HCT116 (cell line): ENCODE measurements at regions not wholly inside any gene's neighbourhood (a gene's known extent, or its start where the extent isn't known, plus 50 kb on each side); places are given as distances from the start of the nearest gene placed in this dataset.

Experiments used
- ATAC-seq: fragments of 200-7000 bp; cut with Tn5 transposase; 2 replicates; pipeline ENCODE4 v1.9.1; 2020; ENCODE audit warnings: mild to moderate bottlenecking, moderate library complexity
- BruUV-seq: library from RNA; stranded (reverse); fragments of 400-500 nt; replicated peaks from 2 replicates; lab custom pipeline; 2021; lab: Mats Ljungman, UMichigan
- CTCF ChIA-PET: fragments of 300-600 bp; sonication (Branson Sonifier 250); formaldehyde crosslinking; loops from one replicate; lab custom pipeline; 2021; ENCODE audit warnings: antibody characterized with exemption; lab: Charles Lee
- POLR2A ChIA-PET: fragments of 300-600, 350-600 bp; sonication (Branson Sonifier 250); formaldehyde crosslinking; loops from one replicate; lab custom pipeline; 2021; ENCODE audit warnings: antibody characterized with exemption; lab: Charles Lee
- RAD21 ChIA-PET, 2 experiments: fragments of 300-600 bp; sonication (Branson Sonifier 250); formaldehyde crosslinking; loops; one replicate each; lab custom pipeline; 2023; ENCODE audit warnings: low total read pairs in 2 of 2; ENCODE audit not compliant: uncharacterized antibody in 2 of 2, unreplicated experiment in 2 of 2, low non-redundant PET in 1 of 2; lab: Charles Lee
- DNase-seq: peaks from one replicate; pipeline ENCODE4 v3.0.0-alpha.2; 2010; ENCODE audit warnings: low read depth, low spot score
- H2AFZ ChIP-seq: fragments of 200-600 bp; shearing (Covaris generic), sonication (generic); 2 replicates; pipeline ENCODE4 v1.6.1; 2017; ENCODE audit warnings: low read depth, mixed run types, mixed read lengths, antibody characterized with exemption, low read length; ENCODE audit not compliant: poor library complexity, severe bottlenecking
- H3K27ac ChIP-seq: 2 replicates; pipeline ENCODE4 v1.5.1; 2012; ENCODE audit warnings: low read depth, low read length
- H3K27me3 ChIP-seq: fragments of 200-600 bp; sonication (generic); 2 replicates; pipeline ENCODE4 v1.6.1; 2016; ENCODE audit warnings: mixed run types, low read length, mixed read lengths; ENCODE audit not compliant: insufficient read depth
- H3K36me3 ChIP-seq, 2 experiments: fragments of 200-500 bp in 1 of 2; fragments of 200-600 bp in 1 of 2; sonication (Bioruptor generic) in 1 of 2; sonication (generic) in 1 of 2; 2 replicates each; pipeline versions ENCODE4 v1.5.1 to v1.6.1; 2014 to 2016; ENCODE audit warnings: low read length in 2 of 2, inconsistent platforms in 1 of 2, mixed read lengths in 1 of 2, mixed run types in 1 of 2; ENCODE audit not compliant: insufficient read depth in 2 of 2, control insufficient read depth in 1 of 2
- H3K4me1 ChIP-seq, 2 experiments: fragments of 200-600 bp in 1 of 2; sonication (generic) in 1 of 2; 2 replicates each; pipeline versions ENCODE4 v1.5.1 to v1.6.1; 2012 to 2017; ENCODE audit warnings: low read length in 2 of 2, inconsistent platforms in 1 of 2, mild to moderate bottlenecking in 1 of 2, mixed read lengths in 1 of 2, mixed run types in 1 of 2, moderate library complexity in 1 of 2; ENCODE audit not compliant: insufficient read depth in 2 of 2, control insufficient read depth in 1 of 2
- H3K4me2 ChIP-seq: fragments of 200-600 bp; sonication (generic); 2 replicates; pipeline ENCODE4 v1.6.1; 2017; ENCODE audit warnings: mixed run types, low read length, mixed read lengths
- H3K4me3 ChIP-seq, 2 experiments: fragments of 200-600 bp in 1 of 2; sonication (generic) in 1 of 2; replicated peaks in 1 of 2; 2 replicates each; pipeline ENCODE4 v1.5.1; 2011 to 2016; ENCODE audit warnings: low read length in 2 of 2, control low read depth in 1 of 2, low read depth in 1 of 2, mild to moderate bottlenecking in 1 of 2, mixed read lengths in 1 of 2, mixed run types in 1 of 2
- H3K79me2 ChIP-seq: fragments of 200-600 bp; sonication (generic); 2 replicates; pipeline ENCODE4 v1.6.1; 2017; ENCODE audit warnings: mild to moderate bottlenecking, mixed run types, low read length, moderate library complexity, mixed read lengths; ENCODE audit not compliant: insufficient read depth
- H3K9ac ChIP-seq: fragments of 200-600 bp; sonication (generic); 2 replicates; pipeline ENCODE4 v1.6.1; 2016; ENCODE audit warnings: low read length, mixed read lengths
- H3K9me2 ChIP-seq: fragments of 200-600 bp; sonication (generic), shearing (Covaris generic); 2 replicates; pipeline ENCODE4 v1.6.1; 2017; ENCODE audit warnings: mixed run types, mild to moderate bottlenecking, moderate library complexity; ENCODE audit not compliant: insufficient read depth
- H3K9me3 ChIP-seq, 2 experiments: fragments of 200-500 bp in 1 of 2; fragments of 200-600 bp in 1 of 2; sonication (Bioruptor generic) in 1 of 2; sonication (generic) in 1 of 2; 2 replicates each; pipeline ENCODE4 v1.6.1; 2014 to 2017; ENCODE audit warnings: low read length in 2 of 2, mixed read lengths in 2 of 2, inconsistent platforms in 1 of 2, low read depth in 1 of 2, mild to moderate bottlenecking in 1 of 2, mixed run types in 1 of 2, moderate library complexity in 1 of 2; ENCODE audit not compliant: control insufficient read depth in 1 of 2, insufficient read depth in 1 of 2
- H4K20me1 ChIP-seq: fragments of 200-600 bp; sonication (generic), shearing (Covaris generic); 2 replicates; pipeline ENCODE4 v1.6.1; 2017; ENCODE audit warnings: mixed run types, mild to moderate bottlenecking, moderate library complexity; ENCODE audit not compliant: insufficient read depth
- ATF3 ChIP-seq: IDR thresholded peaks from 2 replicates; pipeline ENCODE4 v1.6.1; 2012
- CBX3 ChIP-seq: IDR thresholded peaks from 2 replicates; pipeline ENCODE4 v1.6.1; 2012; ENCODE audit warnings: low read depth
- CEBPB ChIP-seq: IDR thresholded peaks from 2 replicates; pipeline ENCODE4 v1.6.1; 2012; ENCODE audit warnings: low read depth
- CTCF ChIP-seq, 3 experiments: fragments of 200-600 bp in 1 of 3; sonication (generic) in 1 of 3; IDR thresholded peaks in 2 of 3; conservative IDR thresholded peaks in 1 of 3; 2 replicates each; pipeline ENCODE4 v1.5.1; 2012 to 2017; ENCODE audit warnings: low read depth in 2 of 3, low read length in 2 of 3, antibody characterized with exemption in 1 of 3, borderline replicate concordance in 1 of 3, control low read depth in 1 of 3, mild to moderate bottlenecking in 1 of 3, mixed read lengths in 1 of 3, mixed run types in 1 of 3, moderate library complexity in 1 of 3; ENCODE audit not compliant: insufficient read depth in 1 of 3
- EGR1 ChIP-seq: IDR thresholded peaks from 2 replicates; pipeline ENCODE4 v1.6.1; 2012; ENCODE audit warnings: low read depth
- ELF1 ChIP-seq: IDR thresholded peaks from 2 replicates; pipeline ENCODE4 v1.6.1; 2012; ENCODE audit warnings: low read depth, borderline replicate concordance
- EZH2 ChIP-seq: fragments of 200-600 bp; sonication (generic); IDR thresholded peaks from 2 replicates; pipeline ENCODE4 v1.6.1; 2017; ENCODE audit warnings: antibody characterized with exemption, mixed run types
- EZH2phosphoT487 ChIP-seq: fragments of 200-600 bp; IDR thresholded peaks from 2 replicates; pipeline ENCODE4 v1.6.1; 2018; ENCODE audit warnings: antibody characterized with exemption, borderline replicate concordance
- FOSL1 ChIP-seq: IDR thresholded peaks from 2 replicates; pipeline ENCODE4 v1.6.1; 2012; ENCODE audit warnings: low read depth
- JUND ChIP-seq: IDR thresholded peaks from 2 replicates; pipeline ENCODE4 v1.6.1; 2012
- MAX ChIP-seq: IDR thresholded peaks from 2 replicates; pipeline ENCODE4 v1.6.1; 2012
- POLR2A ChIP-seq: IDR thresholded peaks from 2 replicates; pipeline ENCODE4 v1.7.0; 2011; ENCODE audit warnings: borderline replicate concordance; ENCODE audit not compliant: insufficient read depth, insufficient read length; ENCODE audit errors: extremely low read depth
- POLR2AphosphoS5 ChIP-seq: IDR thresholded peaks from 2 replicates; pipeline ENCODE4 v1.6.1; 2011; ENCODE audit warnings: mild to moderate bottlenecking, low read depth, low read length, moderate library complexity
- REST ChIP-seq: IDR thresholded peaks from 2 replicates; pipeline ENCODE4 v1.6.1; 2012; ENCODE audit warnings: low read depth
- SP1 ChIP-seq: IDR thresholded peaks from 2 replicates; pipeline ENCODE4 v1.6.1; 2012; ENCODE audit warnings: low read depth
- SRF ChIP-seq: IDR thresholded peaks from 2 replicates; pipeline ENCODE4 v1.6.1; 2012; ENCODE audit warnings: low read depth
- YY1 ChIP-seq: IDR thresholded peaks from 2 replicates; pipeline ENCODE4 v1.6.1; 2011; ENCODE audit warnings: low read length, low read depth, moderate library complexity, mild to moderate bottlenecking; ENCODE audit not compliant: insufficient replicate concordance; ENCODE audit errors: extremely low read depth
- ZFX ChIP-seq: fragments of 450-650 bp; IDR thresholded peaks from 2 replicates; pipeline ENCODE4 v1.6.1; 2017
- ZNF274 ChIP-seq: fragments of 200-500 bp; sonication (Bioruptor generic); IDR thresholded peaks from 2 replicates; pipeline ENCODE4 v1.6.1; 2014; ENCODE audit warnings: mild to moderate bottlenecking, low read depth, low read length, inconsistent platforms
- intact Hi-C: fragments of 100-400 bp; cut with micrococcal nuclease; formaldehyde crosslinking; loops from 2 replicates; pipeline ENCODE4 v1.10.0; 2022

GRCh38 chr4:17188547-17189400, 290.3 kb upstream of the LDB2 start:
- ATAC-seq: no peak
- no peak for DNase-seq
- no peaks in the 10 kb centered on the region for H3K27me3 ChIP-seq

More at GRCh38 chr4:17188547-17189400, 290.3 kb upstream of the LDB2 start:
- Histone ChIP-seq H3K4me1 (peaks cover 0 to 10% of the 10 kb centered on the region in 2 experiments; a peak in 2 of 4 replicates), H3K36me3 (no peaks in the 10 kb centered on the region), H3K4me2 (no peak overlapping the region), H3K9me2 (no peaks in the 10 kb centered on the region), H3K79me2 (no peaks in the 10 kb centered on the region), H3K27ac (no peak overlapping the region), H4K20me1 (no peaks in the 10 kb centered on the region; the same call in 1 of the 2 replicates), H3K4me3 (no peak overlapping the region), H3K9me3 (no peaks in the 10 kb centered on the region), H2AFZ (no peak overlapping the region), H3K9ac (no peak overlapping the region)
- ChIA-PET POLR2A (no interaction called here), CTCF (no interaction called here), RAD21 (no interaction called here)
- TF ChIP-seq CBX3 (no peak), CEBPB (no peak), EZH2 (no peak), EGR1 (no peak), ZNF274 (no peak), ATF3 (no peak), ZFX (no peak), MAX (no peak), EZH2phosphoT487 (no peak), ELF1 (no peak), SP1 (no peak), SRF (no peak), YY1 (no peak), POLR2A (no peak), POLR2AphosphoS5 (no peak), FOSL1 (no peak), REST (no peak), CTCF (IDR thresholded peaks at IDR 0.05 in 2 of 3, conservative IDR thresholded peaks at IDR 0.05 in 1 of 3; ENCODE audit: borderline replicate concordance in 1 of 3, insufficient read depth in 1 of 3, low read depth in 2 of 3, low read length in 2 of 3) (no peak), JUND (no peak)
- BruUV-seq: no TSS peak
- intact Hi-C loops: no loop called here
